ENCODE measurements at regions not wholly inside any gene's neighbourhood (a gene's known extent, or its start where the extent isn't known, plus 50 kb on each side); places are given as distances from the start of the nearest gene placed in this dataset.
"Not testable (repeated sequence)": the region's sequence is repeated elsewhere in the genome, so short reads cannot be mapped to it uniquely, and the experiment has no call there.

DNA sequence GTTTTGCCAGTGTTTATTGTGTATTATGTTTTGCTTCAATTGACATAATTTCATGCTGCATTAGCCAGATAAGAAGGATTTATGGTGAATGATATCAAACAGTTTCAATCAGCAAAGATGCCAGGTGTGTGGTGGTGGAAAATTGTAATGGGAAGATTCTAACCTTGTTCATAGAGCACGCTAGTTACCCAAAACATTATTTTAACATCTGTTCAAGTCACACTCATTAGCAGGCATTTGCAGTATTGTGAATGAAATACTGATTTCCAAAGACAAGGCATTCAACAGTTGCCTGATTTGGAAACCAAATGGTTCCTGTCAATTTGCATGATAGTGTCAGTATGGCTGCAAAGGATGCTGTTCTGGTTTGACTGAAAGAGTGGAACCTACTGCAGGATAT lies 129.7 kb downstream of the EPC1 start:
- no peak for DNase-seq

GRCh38 chr10:32213838-32214237 lies 133.1 kb downstream of the EPC1 start:
- DNase-seq: not testable (repeated sequence)

- DNase-seq: no peak
Observed at GRCh38 chr10:32211046-32211363, 136.0 kb downstream of the EPC1 start.

- no peak for DNase-seq
Observed at GRCh38 chr10:32210306-32211045, 136.5 kb downstream of the EPC1 start.

DNA sequence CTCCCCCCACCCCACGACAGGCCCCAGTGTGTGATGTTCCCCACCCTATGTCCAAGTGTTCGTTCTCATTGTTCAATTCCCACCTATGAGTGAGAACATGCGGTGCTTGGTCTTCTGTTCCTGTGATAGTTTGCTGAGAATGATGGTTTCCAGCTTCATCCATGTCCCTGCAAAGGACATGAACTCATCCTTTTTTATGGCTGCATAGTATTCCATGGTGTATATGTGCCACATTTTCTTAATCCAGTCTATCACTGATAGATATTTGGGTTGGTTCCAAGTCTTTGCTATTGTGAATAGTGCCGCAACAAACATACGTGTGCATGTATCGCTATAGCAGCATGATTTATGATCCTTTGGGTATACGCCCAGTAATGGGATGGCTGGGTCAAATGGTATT lies 139.0 kb downstream of the EPC1 start:
- not testable (repeated sequence) for DNase-seq

DNA sequence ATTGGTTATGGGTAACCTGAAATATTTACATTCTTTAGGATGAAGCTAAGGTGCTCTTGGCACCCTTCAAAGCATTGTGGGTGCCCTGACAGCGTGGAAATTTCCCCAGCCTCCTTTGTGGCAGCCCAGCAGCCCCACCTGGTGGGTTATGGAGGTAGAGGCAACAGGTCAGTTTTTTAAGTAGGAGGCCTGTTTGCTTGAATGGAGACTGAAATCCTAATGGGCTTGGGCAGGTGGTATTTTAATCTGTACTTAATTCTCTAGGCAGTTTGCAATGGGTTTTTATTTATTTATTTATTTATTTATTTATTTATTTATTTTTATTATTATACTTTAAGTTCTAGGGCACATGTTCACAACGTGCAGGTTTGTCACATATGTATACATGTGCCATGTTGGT lies 139.4 kb downstream of the EPC1 start:
- DNase-seq: peak in 1 of 51 donors; percentile 7

DNA sequence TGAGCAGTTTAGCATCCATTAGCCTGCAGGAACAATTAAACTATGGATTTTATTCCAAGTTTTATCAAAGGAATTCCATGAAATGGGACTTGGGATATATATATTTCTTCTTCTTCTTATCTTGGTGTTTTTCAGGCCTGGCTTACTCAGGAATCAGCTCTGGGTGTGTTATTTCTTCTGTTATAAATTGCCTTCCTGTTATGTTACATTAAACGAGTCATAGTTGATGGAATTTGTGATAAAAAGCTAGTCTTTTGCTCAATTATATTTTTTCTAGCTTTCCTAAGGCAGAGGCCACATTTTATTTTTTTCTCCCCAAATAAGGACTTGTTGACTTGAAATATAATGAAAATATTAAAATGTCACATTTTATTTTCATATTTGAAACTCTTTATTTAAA lies 141.3 kb downstream of the EPC1 start:
- no peak for DNase-seq

GRCh38 chr10:32204606-32205005 lies 142.4 kb downstream of the EPC1 start:
- no peak for DNase-seq

GRCh38 chr10:32199714-32200394 lies 143.6 kb upstream of the KIF5B start:
- no peak for DNase-seq

DNA sequence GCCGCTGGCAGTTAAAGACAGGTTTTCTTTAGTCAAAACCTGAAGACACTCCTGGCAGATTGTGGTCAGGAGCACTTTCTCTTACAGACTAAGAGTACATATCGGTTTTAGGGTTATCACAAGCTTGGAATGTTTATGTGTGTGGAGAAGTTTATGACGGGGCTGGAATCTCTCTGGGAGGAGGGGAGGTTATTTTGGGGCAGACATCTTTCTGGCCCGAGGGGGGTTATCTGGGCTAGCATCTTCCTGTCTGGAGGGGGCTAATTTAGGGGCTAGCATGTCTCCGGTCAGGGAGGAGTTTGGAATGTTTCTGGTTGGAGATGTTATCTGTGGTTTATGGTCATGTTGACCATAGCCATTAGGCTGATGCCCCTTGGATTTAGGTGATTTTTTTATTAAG lies 141.2 kb upstream of the KIF5B start:
- no peak for DNase-seq

DNA sequence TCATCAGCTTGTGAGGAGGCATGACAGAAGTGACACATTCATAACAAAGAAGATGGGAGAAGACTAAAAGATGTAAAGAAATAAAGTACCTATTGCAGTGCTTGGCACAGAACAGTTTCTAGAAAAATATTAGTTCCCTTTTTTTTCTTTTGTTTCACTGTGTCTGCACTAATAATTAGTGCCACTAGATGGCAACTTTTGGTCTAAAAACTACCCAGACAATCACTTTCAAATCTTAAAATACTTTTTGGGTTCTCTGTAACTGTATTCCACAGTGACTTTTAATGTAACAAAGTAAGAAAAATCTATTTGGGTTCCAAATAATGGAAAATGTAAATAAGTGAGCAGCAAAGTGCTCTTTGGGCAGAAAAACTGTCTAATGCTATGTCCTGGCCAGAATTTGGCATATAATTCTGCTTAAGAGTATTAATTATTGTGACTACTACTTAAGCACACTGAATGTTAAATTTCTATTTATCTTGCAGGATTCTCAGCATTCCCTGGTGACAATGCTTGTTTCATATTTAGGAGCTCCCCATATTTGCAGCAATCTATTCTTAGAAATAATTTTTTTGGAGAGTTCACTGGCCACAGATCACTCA lies 134.8 kb upstream of the KIF5B start:
- peak in 2 of 51 donors; percentile 14 to 27 for DNase-seq

DNA sequence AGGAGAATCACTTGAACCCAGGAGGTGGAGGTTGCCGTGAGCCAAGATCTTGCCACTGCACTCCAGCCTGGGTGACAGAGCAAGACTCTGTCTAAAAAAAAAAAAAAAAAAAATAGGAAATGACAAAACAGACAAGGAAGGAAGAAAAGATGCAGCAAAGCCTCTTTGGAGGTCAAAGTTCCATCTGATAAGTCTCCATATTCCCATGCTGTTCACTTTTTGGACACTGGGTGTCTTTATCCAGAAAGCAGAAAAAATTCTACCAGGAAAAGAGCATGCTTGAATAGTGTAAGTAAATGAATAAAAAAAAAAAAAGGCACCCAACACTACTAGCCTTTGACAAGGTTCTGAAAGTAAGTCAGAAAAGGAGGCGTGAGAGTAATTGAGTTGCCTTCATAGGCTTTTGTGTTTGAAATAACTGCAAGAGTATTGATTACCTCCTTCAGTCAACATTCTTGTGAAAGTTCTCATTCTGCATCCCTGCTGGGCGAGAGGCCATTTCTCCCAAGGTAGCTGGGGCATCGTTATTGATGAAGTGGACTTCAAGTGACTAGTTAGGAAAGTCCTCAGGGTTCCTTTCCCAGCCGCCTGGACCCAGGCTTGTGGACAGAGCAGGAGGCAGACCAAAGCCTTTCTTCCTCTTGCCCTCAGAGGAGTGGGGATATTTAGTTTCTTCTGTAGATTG lies 133.3 kb upstream of the KIF5B start:
- DNase-seq: peak in 1 of 51 donors; percentile 3

- DNase-seq: not testable (repeated sequence)
Observed at GRCh38 chr10:32188601-32189000, 132.4 kb upstream of the KIF5B start.

GRCh38 chr10:32187686-32188085 lies 131.5 kb upstream of the KIF5B start:
- no peak for DNase-seq

- not testable (repeated sequence) for DNase-seq
Observed at GRCh38 chr10:32183652-32184051, 127.4 kb upstream of the KIF5B start.

DNA sequence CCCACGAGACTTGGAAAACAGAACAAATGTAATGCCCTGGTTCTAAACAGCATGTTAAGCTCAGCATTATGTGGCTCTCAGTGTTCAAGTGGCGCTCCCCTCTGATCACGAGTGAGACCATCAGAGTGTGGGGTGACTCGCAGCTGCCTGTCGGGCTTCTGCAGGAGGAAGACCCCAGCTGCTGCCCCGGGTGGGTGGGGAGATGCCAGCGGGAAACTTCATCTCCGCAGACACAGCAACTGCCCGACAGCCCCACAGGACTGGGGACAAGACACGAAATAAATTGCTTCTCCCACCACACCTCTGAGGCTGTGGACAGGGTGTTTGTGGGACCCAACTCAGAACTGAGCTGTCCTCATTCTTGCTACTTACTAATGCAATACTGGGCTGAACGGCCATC lies 126.3 kb upstream of the KIF5B start:
- no peak for DNase-seq

GRCh38 chr10:32180390-32181280 lies 124.4 kb upstream of the KIF5B start:
- no peak for DNase-seq

GRCh38 chr10:32179836-32180235 lies 123.6 kb upstream of the KIF5B start:
- DNase-seq: no peak

- DNase-seq: not testable (repeated sequence)
Observed at GRCh38 chr10:32177594-32177993, 121.4 kb upstream of the KIF5B start.

- no peak for DNase-seq
Observed at GRCh38 chr10:32175629-32176028, 119.4 kb upstream of the KIF5B start.

- DNase-seq: no peak
Observed at GRCh38 chr10:32174349-32174893, 118.2 kb upstream of the KIF5B start.
